HG03354 (cell line): ENCODE measurements at regions not wholly inside any gene's neighbourhood (a gene's known extent, or its start where the extent isn't known, plus 50 kb on each side); places are given as distances from the start of the nearest gene placed in this dataset.
"Not testable (repeated sequence)": the region's sequence is repeated elsewhere in the genome, so short reads cannot be mapped to it uniquely, and the experiment has no call there.

Experiments
- ATAC-seq: cut with Tn5 transposase; IDR thresholded peaks from one replicate; pipeline ENCODE4 v1.9.1; 2021; ENCODE audit warnings: mild to moderate bottlenecking; ENCODE audit not compliant: unreplicated experiment, poor library complexity, severe bottlenecking

DNA sequence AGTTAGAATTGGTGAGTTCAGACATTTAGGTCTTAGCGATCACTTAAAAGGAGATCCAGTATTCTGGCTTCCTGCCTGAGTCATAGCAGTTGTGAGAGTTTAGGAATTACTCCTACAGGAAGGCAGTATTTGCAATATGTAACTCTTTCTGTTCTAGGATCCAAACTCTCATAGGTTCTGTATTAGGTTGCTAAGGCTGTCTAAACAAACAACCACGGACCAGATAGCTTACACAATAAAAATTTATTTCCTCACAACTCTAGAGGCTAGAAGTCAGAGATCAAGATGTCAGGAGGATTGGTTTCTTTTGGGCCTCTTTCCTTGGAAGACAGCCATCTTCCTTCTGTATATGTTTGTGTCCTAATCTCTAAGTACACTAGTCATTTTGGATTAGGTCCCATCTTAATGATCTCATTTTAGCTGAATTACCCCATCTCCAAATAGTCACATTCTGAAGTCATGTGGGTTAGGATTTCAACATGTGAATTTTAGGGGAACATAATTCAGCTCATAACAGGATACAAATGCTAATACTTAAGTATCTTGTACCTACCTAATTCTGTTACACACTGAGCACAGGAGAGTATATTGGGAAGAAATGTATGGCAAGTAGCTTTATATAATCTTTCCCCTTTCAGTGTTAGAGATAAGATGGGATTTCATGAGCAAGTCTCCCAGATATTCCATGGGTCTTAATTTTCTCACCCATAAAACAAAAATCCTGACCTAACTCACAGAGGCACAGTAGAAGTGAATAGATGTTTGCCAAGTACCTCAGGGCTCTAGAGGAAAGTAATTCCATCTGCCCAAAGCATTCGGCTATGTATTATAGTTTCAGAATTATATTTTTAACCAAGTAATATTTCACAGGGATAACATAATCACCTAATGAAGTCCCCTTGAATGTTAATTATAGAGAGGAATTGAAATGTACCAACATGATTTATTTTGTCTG, 144.4 kb downstream of the PTBP2 start:
- ATAC-seq = no peak

DNA sequence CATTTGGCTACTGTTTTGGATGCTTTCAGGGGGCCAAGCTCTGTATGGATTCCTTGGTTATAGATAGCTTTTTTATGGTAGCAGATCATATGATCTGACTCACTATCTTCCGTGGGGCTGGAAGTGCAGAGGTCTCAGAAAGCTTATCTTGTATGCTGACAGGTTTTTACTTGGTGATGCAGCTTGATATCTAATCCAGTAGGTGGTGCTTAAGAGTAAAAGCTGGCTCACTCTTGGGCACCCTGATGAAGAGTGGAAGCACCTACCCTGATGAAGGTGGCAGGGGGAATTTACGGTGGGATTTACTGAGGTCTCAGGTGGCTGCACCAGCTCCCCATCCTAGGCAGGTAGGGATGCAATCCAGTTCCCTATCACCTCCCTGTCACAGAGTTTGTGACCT, 151.2 kb downstream of the PTBP2 start:
- ATAC-seq = no peak

DNA sequence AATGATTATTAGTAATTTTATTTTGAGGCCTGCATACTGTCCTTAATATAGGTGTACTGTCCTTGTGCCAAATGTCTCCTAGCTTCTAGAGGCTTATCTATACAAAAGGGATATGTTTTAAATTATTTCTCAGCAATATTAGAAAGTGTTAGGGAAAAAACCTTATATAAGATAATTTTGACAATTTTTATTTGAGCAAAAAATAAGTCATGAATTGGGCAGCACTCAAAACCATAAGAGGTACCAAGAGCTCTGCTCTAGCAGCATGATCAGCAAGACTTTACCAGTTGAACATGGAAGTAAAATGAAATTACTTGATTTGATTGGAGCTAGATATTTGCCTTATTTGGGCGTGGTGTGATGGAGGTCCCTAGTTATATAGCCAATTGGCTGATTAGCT, 157.1 kb downstream of the PTBP2 start:
- no peak for ATAC-seq

DNA sequence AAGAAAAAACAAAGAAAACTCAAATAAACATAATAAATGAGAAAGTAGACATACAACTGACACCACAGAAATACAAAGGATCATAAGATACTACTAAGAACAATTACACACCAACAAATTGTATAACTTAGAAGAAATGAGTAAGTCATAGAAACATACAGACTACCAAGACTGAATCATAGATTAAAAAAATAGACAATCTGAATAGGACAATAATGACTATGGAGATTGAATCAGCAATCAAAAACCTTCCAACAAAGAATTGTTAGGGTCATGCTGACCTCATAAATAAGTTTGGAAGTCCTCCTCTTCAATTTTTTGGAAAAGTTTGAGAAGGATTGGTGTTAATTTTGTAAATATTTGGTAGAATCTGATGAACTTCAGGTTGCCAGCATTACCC, 159.0 kb downstream of the PTBP2 start:
- ATAC-seq = no peak

DNA sequence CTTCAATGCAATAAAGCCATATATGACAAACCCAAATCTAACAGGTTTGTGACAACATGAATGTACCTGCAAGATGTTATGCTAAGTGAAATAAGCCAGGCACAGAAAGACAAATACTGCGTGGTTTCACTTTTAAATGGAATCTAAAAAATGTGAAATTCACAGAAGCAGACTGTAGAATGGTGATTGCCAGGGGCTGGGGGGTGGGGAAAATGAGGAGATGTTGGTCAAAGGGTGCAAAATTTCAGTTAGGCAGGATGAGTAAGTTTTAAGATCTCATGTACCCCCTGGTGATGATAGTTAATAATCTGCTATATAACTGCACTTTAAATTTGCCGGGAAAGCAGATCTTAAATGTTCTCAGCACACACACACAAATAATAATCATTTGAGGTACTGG, 160.5 kb downstream of the PTBP2 start:
- no peak for ATAC-seq

DNA sequence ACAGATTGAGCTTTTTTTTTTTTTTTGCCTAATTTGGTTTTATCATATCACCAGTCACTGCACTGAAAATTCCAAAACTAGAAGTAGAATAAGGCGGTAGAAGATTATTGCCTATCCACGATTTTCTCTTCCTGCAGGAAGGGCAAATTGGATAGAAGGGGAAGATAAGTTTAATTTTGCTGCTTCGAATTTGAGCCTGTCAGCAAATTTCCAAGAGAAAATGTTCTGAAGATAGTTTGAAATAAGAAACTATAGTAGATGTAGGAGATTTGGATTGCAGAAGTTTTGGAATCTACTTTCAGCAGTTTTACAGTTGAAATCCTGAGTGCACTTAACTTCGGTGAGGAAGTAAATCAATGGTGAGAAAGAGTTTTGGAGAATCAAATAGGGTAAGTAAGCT, 164.9 kb downstream of the PTBP2 start:
- ATAC-seq = no peak

DNA sequence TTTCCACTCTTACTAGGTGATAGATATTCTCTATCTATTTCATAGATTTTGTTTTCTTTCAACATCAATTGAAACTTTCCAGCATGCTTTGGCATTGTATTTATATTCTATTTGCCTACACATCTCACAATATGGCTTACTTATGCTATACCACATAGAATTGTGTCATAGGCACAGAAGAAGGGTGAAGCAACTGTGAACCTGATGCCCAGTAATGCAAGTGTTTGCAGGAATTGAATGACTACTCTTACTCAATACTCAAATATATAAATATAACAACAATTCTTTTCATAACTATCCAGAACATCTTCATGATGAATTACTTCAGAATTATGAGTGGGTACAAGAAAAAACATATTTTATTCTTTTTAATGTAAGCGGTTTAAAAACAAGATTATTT, 165.9 kb downstream of the PTBP2 start:
- ATAC-seq = no peak

DNA sequence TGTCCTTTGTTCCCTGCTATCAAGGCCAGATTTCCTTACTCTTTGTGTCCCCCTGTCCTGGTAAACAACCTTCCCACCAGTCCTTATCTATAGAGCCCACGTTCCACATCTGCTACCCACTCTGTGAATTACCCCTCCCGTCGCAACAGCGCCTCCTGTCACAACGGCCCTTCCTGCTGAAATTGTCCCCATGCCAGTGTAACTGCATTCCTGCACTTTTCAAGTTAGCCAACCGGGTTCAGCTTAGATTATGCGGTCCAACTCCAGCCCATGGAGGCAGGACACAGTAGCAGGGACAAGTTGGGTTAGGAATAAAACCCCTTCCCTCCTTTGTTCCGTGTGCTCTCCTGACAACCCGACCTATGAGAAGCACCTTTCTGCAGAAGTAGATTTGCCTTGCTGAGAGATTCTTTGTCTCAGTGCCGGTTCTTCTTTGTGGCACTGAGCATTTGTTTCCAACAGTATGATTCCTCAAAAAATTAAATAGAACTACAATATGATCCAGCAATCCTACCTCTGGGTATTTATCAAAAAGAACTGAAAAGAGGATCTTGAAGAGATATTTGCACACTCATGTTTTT, 180.3 kb downstream of the PTBP2 start:
- no peak for ATAC-seq

DNA sequence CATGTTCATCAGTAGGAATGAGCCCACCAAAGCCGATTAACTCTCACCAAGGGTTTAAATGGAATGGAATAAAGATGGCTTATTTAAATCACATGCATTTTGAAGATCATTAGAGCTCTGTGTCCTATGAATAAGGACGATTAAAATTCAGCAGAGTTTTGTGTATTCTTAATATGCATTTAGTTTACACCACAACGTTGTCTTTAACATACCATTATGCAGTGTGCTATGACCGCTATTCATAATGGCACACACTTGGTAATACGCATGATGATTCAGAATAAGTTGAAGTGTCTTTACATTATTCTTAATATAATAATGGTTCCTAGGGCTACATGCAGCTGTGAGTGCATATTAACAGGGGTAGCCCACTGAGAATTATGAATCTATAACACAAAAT, 190.7 kb downstream of the PTBP2 start:
- no peak for ATAC-seq

DNA sequence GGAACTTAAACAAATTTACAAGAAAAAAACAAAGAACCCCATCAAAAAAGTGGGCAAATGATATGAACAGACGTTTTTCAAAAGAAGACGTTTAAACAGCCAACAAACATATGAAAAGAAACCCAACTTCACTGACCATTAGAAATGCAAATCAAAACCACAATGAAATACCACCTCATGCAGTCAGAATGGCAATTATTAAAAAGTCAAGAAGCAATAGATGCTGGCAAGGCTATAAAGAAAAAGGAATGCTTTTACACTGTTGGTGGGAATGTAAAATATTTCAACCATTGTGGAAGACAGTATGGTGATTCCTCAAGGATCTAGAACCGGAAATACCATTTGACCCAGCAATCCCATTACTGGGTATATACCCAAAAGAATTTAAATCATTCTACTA, 194.1 kb downstream of the PTBP2 start:
- not testable (repeated sequence) for ATAC-seq

DNA sequence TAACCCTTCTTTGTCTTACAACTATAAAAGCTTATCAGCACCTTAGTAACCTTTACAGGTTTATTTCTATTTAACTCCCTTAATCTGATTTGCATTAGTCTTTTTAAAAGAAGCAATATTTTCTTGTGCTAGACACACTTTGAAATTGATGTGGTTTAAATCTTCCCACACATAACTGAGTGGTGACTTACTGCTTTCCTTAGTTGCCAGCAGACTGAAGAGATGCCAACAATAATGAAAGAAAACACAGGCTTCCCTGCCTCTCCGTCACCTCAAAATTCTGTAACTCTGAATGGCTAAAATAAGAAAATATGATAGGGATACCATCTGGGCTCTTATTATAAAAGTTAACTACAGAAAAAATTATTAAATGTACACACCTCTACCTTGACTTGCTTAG, 196.8 kb downstream of the PTBP2 start:
- no peak for ATAC-seq

DNA sequence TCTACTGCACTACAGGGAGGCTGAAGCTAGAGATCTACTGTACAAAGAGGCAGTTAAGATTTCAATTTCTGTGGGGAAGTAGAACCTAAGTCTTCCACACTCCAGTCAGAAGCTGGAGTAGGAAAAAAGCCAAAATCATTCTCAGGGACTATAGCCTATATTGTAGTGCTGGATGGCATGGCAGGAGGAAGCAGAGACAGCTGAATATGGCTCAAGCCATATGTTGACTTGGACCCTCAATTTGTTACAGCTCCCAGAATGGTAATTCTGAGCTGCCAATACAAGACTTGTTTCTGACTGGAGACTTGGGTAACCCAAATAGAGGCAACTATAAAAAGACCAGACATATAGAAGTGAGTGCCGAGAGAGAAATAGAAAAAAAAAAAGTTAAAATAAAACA, 200.6 kb downstream of the PTBP2 start:
- ATAC-seq = no peak

DNA sequence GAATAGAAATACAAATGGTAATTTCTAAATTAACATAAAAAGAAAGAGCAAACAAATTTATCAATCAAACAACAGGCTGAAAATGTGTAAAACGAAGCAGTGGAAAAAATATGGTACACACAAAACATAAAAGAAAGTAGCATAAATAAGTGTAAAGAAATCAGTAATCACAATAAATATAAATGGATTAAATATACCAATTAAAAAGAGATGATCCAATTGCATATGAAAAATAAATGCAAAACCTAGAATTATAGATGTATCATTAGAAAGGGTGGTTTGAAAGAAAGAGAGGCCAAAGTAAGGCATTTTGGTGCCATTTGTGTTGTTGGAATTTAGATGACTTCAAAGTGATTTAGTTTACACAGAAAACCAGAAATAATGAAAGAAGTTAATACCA, 202.2 kb downstream of the PTBP2 start:
- ATAC-seq = no peak

DNA sequence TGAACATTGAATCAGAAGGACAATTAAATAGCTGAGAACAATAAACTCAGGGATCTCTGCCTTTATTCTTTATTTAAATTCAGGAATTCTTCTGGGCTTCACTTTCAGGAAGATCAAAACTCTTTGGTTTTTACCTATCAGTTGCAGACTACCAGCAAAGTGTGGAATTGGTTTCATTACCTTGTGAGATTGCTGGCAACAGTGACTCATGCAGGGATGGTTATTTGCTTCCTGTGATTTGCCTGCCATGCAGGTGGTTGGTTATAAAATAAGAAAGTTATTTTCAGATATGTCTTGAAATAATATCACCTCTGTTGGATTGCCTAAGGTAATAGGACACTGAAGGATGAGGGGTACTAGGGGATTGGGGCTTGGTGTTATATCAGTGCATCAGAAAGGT, 204.6 kb downstream of the PTBP2 start:
- no peak for ATAC-seq

DNA sequence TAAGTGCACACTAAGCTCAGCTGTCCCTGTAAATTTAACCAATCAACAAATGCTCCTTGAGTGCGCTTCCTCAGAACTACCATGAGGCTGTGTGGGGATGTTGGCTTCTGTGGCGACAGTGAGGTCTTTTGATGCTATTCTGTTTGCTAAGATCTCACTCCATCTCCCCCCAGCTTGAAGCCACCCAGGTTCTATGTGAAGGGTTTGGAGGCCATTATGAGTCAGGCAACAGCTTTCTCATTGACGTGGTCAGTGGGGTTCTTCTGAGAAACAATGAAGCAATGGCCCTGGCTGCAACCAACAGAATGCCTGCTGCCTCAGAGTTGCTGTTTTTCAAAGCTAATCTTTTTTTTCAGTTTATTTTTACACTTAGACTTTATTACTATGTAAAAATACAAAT, 205.5 kb downstream of the PTBP2 start:
- no peak for ATAC-seq

DNA sequence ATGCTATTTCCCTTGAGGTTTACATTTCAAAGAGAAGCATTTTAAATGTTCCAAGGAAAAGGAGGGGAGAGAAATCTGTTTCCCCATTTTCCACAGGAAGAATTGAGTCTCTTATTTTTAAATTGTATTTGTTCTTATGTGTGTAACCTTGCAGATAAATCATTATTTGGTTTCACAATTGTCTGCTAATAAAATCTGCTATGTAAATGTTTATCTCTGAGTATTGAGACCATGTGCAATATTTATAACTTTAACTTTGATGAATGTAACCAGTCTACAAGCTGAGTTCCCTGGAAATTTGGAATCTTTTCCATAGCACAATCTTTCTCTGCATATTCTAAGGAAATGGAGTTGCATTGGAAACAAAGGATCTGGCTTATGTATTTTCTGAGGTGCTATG, 209.6 kb downstream of the PTBP2 start:
- ATAC-seq = no peak

DNA sequence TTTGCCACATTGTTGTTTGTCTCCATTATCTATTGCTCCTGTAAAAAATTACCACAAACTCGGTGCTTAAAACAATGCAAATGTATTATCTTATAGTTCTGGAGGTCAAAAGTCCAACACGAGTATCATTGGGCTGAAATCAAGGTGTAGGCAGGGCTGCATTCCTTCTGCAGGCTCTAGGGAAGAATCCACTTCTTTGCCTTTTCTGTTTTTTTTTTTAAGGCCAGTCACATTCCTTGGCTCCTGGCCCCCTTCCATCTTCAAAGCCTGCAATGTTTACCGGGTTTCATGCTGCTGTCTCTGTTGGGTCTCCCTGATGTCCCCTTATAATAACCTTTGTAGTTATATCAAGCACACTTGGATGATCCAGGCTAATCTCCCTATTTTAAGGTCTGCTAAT, 212.7 kb downstream of the PTBP2 start:
- ATAC-seq = no peak

DNA sequence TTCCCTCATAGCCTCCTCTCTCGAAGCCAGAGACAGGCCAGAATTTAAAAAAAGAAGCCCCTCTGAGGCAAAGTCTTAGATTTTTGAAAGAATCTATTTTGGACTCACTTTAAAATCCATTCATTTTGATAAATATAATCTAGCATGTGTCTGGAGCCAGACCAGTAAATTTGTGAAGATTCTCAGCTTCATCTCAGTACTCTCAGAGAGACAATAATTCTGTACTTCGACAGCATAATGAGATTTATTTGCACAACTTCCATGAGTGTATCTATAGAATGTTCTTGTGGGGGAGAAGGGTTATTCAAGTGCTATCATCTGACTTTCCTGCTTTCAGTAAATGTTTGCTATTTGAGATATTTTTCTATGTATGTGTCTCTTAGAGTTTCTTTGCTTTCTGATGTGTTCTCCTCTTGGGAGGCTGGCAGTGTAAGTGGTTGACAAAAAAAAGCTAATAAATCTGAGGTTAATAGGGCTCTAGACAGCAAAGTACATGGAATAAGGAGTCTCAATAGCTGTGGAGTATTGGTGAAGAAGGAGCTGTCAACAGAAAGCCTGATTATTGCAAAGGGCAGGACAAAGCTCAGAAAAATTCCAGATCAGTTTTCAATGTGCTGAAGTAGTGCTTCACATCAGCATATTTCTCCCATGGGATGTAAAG, 223.0 kb downstream of the PTBP2 start:
- no peak for ATAC-seq

DNA sequence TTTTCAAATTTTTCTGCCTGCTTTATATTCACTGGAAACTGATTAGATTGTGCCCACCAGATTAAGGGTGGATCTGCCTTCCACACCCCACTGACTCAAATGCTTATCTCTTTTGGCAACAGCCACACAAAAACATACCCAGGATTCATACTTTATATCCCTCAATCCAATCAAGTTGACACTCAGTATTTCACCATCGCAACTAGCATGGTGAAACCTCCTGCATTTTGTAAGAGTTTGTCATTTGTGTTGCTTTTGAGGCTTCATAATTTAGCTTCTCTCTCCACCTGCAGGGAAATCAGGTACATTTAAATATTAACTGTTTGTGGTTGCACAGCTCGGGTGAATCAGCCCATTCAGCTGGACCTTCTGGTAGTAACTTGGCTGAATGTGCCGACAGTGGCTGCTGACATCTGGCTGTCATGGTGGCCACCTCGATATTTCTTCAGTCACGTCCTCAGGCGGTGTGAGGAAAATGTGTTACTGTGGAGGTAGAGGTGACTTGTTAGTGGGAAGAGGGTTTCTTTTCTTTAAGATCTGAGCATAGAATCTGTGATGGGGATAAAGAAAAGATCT, 224.0 kb downstream of the PTBP2 start:
- no peak for ATAC-seq

DNA sequence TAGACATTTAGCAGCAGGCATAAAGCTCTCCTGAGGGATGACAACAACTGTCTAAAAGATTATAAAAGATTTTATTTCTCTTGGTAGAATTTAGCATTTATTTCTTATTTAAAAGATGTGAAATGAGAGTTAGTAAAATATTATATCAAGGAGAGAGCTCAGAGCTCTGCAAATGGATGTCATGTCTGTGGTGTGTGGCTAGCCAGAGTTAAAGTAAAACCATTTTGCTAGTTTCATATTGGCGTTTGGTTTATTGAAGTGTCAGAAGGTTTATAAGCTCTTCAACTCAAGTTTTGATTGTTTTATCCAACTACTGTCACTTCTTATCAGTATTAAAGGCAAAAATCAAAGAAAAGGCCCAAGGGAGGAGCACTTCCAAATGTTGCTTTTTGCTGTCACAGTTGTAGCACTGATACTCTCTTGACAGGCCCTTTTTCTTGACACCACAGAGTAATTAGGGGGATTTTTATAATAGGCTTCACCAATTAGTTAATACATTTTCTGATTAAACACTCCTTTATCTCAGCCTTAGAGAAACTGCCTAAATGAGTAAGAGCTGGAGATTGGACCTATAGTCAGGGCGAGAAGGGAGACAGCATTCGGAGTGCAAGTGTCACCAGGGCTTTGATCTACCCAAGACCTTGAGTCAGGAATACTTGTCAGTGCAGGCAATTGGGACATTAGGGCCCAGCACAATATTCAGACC, 233.9 kb downstream of the PTBP2 start:
- ATAC-seq = no peak
